NT2/D1 (cell line): ENCODE measurements at regions not wholly inside any gene's neighbourhood (a gene's known extent, or its start where the extent isn't known, plus 50 kb on each side); places are given as distances from the start of the nearest gene placed in this dataset.

ENCODE experiments used
- SUZ12 ChIP-seq: IDR thresholded peaks from 2 replicates; pipeline ENCODE4 v1.6.1; 2011; ENCODE audit not compliant: insufficient read length, insufficient read depth; ENCODE audit errors: extremely low read depth
- YY1 ChIP-seq: IDR thresholded peaks from 2 replicates; pipeline ENCODE4 v1.6.1; 2011; ENCODE audit not compliant: insufficient read length, insufficient read depth
- ZNF274 ChIP-seq: IDR thresholded peaks from 2 replicates; pipeline ENCODE4 v1.6.1; 2011; ENCODE audit warnings: mild to moderate bottlenecking, low read depth, low read length

- TF ChIP-seq YY1: no peak
- TF ChIP-seq ZNF274: no peak
- TF ChIP-seq SUZ12: no peak
Measured at GRCh38 chr5:168202996-168203395, 88.4 kb upstream of the WWC1 start.
